Esophagus muscularis mucosa (tissue), 4 donors: ENCODE measurements at regions not wholly inside any gene's neighbourhood (a gene's known extent, or its start where the extent isn't known, plus 50 kb on each side); places are given as distances from the start of the nearest gene placed in this dataset.

Experiments used
- DNase-seq: peaks from one replicate; pipeline ENCODE4 v3.0.0-alpha.2; 2017; ENCODE audit errors: extremely low spot score
- H3K27ac ChIP-seq, 4 donors: fragments of 200-600 bp; sonication (generic); replicated peaks in 1 of 4; 1 replicate in 3 of 4; 2 replicates in 1 of 4; pipeline ENCODE4 v1.5.1; 2016 to 2019; ENCODE audit warnings: mild to moderate bottlenecking in 1 of 4
- H3K27me3 ChIP-seq, 4 donors: fragments of 200-600 bp; sonication (generic); one replicate each; pipeline versions ENCODE4 v1.5.1 to v1.6.0; 2016 to 2019
- H3K36me3 ChIP-seq, 4 donors: fragments of 200-600 bp; sonication (generic); one replicate each; pipeline ENCODE4 v1.5.1; 2016 to 2019
- H3K4me1 ChIP-seq, 4 donors: fragments of 200-600 bp; sonication (generic); one replicate each; pipeline ENCODE4 v1.5.1; 2016 to 2019
- H3K4me3 ChIP-seq, 4 donors: fragments of 200-600 bp; sonication (generic); 1 replicate in 2 of 4; 2 replicates in 2 of 4; pipeline ENCODE4 v1.5.1; 2016 to 2019; ENCODE audit warnings: mild to moderate bottlenecking in 4 of 4, moderate library complexity in 1 of 4
- H3K9me3 ChIP-seq, 4 donors: fragments of 200-600 bp; sonication (generic); 1 replicate in 3 of 4; 2 replicates in 1 of 4; pipeline ENCODE4 v1.5.1; 2016 to 2019
- EP300 ChIP-seq: sonication (generic); formaldehyde crosslinking; IDR thresholded peaks from one replicate; pipeline ENCODE4 v1.6.1; 2017; ENCODE audit warnings: antibody characterized with exemption
- POLR2A ChIP-seq: fragments of 450-650 bp; IDR thresholded peaks from one replicate; pipeline ENCODE4 v1.6.1; 2017; ENCODE audit warnings: antibody characterized with exemption, moderate library complexity, mild to moderate bottlenecking, low read depth
- POLR2AphosphoS5 ChIP-seq, 2 donors: sonication (generic); formaldehyde crosslinking; IDR thresholded peaks; one replicate each; pipeline ENCODE4 v1.6.1; 2017; ENCODE audit warnings: antibody characterized with exemption in 2 of 2
- WGBS: methylation state at CpG from one replicate; pipeline ENCODE4 v1.1.5; 2018; 5-methylcytosine and 5-hydroxymethylcytosine counted together
- intact Hi-C: fragments of 100-400 bp; cut with DNase I; formaldehyde crosslinking; loops from one replicate; pipeline ENCODE4 v1.15.1; 2023
- TF ChIP-seq, protein P1 (sequence below), 3 experiments: fragments of 200-600 bp in 2 of 3; fragments of 450-650 bp in 1 of 3; sonication (generic) in 2 of 3; IDR thresholded peaks; one replicate each; pipeline ENCODE4 v1.5.1; 2017 to 2019; ENCODE audit warnings: antibody characterized with exemption in 3 of 3, mild to moderate bottlenecking in 2 of 3, moderate library complexity in 1 of 3

DNA sequence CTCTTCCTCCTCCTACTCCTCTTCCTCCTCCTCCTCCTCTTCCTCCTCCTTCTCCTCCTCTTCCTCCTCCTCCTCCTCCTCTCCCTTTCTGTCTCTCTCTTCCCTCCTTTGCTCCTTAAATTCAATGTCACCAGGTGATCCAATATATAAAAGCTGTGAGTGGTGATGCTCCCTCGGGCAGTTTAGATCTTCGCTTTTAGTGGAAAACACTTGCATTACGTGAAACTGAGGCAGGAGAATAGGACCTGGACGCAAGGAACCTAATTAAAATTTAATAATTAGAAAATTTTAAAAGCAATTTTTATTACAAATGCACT lies 279.7 kb downstream of the XXYLT1 start:
- TF ChIP-seq POLR2A (no peak), EP300 (no peak), POLR2AphosphoS5 (IDR thresholded peaks at IDR 0.05) (no peak)
- TF ChIP-seq, protein P1, sequence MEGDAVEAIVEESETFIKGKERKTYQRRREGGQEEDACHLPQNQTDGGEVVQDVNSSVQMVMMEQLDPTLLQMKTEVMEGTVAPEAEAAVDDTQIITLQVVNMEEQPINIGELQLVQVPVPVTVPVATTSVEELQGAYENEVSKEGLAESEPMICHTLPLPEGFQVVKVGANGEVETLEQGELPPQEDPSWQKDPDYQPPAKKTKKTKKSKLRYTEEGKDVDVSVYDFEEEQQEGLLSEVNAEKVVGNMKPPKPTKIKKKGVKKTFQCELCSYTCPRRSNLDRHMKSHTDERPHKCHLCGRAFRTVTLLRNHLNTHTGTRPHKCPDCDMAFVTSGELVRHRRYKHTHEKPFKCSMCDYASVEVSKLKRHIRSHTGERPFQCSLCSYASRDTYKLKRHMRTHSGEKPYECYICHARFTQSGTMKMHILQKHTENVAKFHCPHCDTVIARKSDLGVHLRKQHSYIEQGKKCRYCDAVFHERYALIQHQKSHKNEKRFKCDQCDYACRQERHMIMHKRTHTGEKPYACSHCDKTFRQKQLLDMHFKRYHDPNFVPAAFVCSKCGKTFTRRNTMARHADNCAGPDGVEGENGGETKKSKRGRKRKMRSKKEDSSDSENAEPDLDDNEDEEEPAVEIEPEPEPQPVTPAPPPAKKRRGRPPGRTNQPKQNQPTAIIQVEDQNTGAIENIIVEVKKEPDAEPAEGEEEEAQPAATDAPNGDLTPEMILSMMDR (IDR thresholded peaks at IDR 0.05) = no peak
- no peak for DNase-seq
- no peak overlapping the region for H3K27ac ChIP-seq
- WGBS = 67% methylated on average over 4 of the region's 4 CpGs
- H3K36me3 ChIP-seq = no peaks in the 10 kb centered on the region
- peaks cover 0 to 7% (median 0%) of the 10 kb centered on the region in 4 donors for H3K27me3 ChIP-seq
- H3K9me3 ChIP-seq = no peaks in the 10 kb centered on the region
- H3K4me3 ChIP-seq = no peak overlapping the region
- H3K4me1 ChIP-seq = no peaks in the 10 kb centered on the region
- intact Hi-C loops = no loop called here

DNA sequence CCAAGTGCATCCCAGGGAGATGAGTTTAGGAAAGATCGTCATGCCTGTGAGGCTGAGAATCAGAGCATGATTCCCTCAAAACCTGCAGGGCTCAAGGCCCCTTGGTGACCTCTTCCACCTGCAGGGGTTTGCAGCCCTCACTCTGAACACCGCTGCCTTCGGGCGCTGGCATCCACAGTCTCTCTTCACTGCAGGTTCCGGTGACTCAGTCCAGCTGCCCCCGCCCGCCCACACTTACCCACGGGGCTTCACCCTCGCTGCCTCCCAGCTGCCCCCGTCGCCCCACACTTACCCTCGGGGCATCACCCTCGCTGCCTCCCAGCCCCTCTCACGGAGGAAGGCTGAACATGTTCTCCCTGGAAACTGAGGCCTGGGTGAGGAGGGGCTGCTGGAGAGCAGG lies 277.1 kb downstream of the XXYLT1 start:
- Histone ChIP-seq H3K9me3 (no peaks in the 10 kb centered on the region), H3K27ac (no peak overlapping the region), H3K36me3 (no peaks in the 10 kb centered on the region), H3K4me3 (no peak overlapping the region), H3K27me3 (peaks cover 0 to 7% (median 0%) of the 10 kb centered on the region in 4 donors), H3K4me1 (no peaks in the 10 kb centered on the region)
- WGBS = 93% methylated on average over 13 of the region's 14 CpGs
- intact Hi-C loops = no loop called here
- no peak for DNase-seq
- TF ChIP-seq POLR2AphosphoS5 (IDR thresholded peaks at IDR 0.05) (no peak), POLR2A (no peak), EP300 (no peak)
- TF ChIP-seq, protein P1 (IDR thresholded peaks at IDR 0.05) = no peak

DNA sequence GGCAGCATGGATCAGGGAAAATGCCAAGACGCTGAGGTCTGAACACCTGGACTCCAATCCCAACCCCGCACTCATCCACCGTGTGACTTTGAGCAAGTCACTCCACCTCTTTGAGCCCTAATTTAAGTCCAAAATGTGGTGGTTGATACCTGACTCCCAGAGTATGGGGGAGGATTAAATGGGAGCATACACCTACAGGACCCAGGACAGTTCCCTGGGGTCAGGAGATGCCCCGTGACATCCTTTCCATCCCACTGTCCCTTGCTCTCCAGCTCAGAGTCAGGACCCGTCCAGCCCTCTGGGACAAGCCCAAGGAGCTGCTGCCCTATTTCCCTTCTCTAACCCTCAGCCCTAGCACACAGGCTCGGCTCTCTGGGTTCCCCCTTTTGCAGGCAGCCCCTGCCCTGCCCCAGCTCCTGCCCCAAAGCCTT lies 276.4 kb downstream of the XXYLT1 start:
- DNase-seq = no peak
- 88% methylated on average over 6 of the region's 6 CpGs for WGBS
- Histone ChIP-seq H3K27me3 (peaks cover 0 to 7% (median 0%) of the 10 kb centered on the region in 4 donors), H3K9me3 (no peaks in the 10 kb centered on the region), H3K27ac (no peak overlapping the region), H3K4me1 (no peaks in the 10 kb centered on the region), H3K4me3 (no peak overlapping the region), H3K36me3 (no peaks in the 10 kb centered on the region)
- intact Hi-C loops = no loop called here
- TF ChIP-seq POLR2A (no peak), POLR2AphosphoS5 (IDR thresholded peaks at IDR 0.05) (no peak), EP300 (no peak)
- TF ChIP-seq, protein P1 (IDR thresholded peaks at IDR 0.05) = no peak

DNA sequence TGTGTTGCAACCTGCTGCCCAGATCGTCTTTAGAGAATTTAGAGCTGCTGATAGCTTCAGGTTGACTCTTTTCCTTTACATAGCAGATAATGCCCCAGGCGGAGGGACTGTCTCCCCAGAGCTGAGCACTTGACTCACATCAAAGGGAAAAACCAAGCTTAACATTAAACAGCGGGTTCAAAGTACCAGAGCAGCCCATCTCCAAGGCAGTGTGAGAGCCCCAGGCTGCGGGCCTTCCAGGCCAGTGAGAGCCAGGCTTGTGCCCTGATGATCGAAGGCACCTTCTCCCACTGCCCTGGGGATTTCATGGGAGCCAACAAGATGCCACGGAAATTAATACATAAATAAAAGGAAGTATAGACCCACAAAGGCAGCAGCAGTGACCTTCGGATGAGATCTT lies 275.6 kb downstream of the XXYLT1 start:
- DNase-seq = no peak
- TF ChIP-seq, protein P1 (IDR thresholded peaks at IDR 0.05) = no peak
- no peak for TF ChIP-seq POLR2AphosphoS5 (IDR thresholded peaks at IDR 0.05)
- TF ChIP-seq POLR2A = no peak
- TF ChIP-seq EP300 = no peak
- intact Hi-C loops = no loop called here
- Histone ChIP-seq H3K36me3 (no peaks in the 10 kb centered on the region), H3K4me1 (no peaks in the 10 kb centered on the region), H3K27me3 (peaks cover 0 to 5% (median 0%) of the 10 kb centered on the region in 4 donors), H3K27ac (no peak overlapping the region), H3K4me3 (no peak overlapping the region), H3K9me3 (no peaks in the 10 kb centered on the region)
- WGBS = 87% methylated on average over 6 of the region's 7 CpGs

DNA sequence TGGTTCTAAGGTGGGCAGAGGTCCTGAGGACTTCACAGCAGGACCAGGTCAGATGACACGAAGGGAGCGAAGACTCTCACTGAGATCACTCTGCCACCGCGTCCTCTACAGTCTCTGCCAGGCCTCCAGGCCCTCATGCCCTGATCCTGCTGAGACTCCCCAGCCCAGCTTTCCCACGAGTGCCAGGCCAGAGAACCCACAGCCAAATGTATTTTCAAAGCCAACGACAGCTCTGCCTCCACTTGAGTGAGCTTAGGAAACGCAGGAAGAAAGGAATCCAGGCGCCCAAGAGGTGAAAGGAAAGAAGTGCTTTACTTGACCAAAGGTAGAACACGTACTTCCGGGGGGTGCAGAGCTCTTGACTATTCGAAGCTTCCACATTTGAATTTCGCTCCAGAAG lies 275.0 kb downstream of the XXYLT1 start:
- intact Hi-C loops = no loop called here
- DNase-seq = no peak
- WGBS = 76% methylated on average over 9 of the region's 12 CpGs
- H3K27me3 ChIP-seq = no peaks in the 10 kb centered on the region
- TF ChIP-seq EP300 = no peak
- TF ChIP-seq POLR2A = no peak
- H3K4me1 ChIP-seq = no peaks in the 10 kb centered on the region
- no peak overlapping the region for H3K4me3 ChIP-seq
- no peaks in the 10 kb centered on the region for H3K36me3 ChIP-seq
- H3K27ac ChIP-seq = no peak overlapping the region
- H3K9me3 ChIP-seq = no peaks in the 10 kb centered on the region
